ENCODE measurements at regions not wholly inside any gene's neighbourhood (a gene's known extent, or its start where the extent isn't known, plus 50 kb on each side); places are given as distances from the start of the nearest gene placed in this dataset.
"Not testable (repeated sequence)": the region's sequence is repeated elsewhere in the genome, so short reads cannot be mapped to it uniquely, and the experiment has no call there.

DNA sequence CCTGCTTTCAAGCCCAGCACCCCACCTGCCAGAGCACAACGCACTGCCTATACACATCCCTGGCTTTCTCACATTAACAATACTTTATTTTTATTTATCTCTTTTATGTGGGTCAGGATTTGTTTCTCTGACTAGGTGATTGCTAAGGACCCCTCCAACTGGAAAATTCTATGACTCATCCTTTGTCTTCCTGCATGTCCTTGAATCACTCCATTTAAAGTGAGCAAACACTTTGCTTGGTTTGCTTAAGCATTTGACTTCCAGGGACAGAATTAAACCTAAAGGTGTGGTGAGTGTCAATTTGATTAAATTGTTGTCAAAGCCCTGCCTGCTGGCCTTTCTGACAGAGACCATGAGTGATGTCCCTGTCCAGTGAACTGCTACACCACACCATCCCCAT is 536.5 kb upstream of the BRINP1 start:
- DNase-seq: no peak

DNA sequence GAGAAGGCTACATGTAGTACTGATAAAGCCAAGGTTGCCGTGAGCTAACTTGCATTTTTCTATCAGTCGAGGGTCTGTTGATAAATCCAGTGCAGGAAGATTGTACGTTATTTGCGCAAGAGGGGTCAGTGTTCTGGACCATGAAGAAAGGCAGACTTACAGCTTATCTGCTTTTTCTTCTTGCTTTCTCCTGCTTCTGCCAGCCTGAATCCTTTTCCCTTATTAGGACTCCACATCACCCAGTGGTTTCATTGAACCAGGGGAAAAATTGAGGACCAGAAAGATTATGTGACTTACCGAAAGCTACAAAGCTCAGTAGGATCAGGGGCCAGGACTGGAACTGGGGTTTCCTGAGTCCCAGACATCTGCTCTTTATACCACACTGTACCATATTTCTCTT is 534.6 kb upstream of the BRINP1 start:
- no peak for DNase-seq

DNA sequence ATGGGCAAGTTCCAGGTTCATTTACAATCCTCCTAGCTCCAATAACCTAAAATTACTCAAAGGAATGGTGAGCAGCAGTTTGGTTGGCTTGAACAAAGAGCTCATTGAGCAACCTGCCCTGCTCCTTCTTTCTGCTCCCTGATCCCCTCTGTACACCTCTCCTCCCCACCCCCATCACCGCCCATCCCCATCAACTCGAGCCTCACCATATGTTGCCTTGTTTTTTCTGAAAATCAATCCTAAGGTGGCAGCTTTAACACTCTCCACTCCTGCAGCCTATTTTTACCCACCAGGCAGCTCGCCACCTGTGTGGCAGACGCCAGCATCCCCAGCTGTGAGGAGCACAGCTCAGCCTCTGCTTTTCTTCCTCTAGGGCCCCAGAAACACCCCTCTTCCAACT is 533.4 kb upstream of the BRINP1 start:
- DNase-seq: no peak

DNA sequence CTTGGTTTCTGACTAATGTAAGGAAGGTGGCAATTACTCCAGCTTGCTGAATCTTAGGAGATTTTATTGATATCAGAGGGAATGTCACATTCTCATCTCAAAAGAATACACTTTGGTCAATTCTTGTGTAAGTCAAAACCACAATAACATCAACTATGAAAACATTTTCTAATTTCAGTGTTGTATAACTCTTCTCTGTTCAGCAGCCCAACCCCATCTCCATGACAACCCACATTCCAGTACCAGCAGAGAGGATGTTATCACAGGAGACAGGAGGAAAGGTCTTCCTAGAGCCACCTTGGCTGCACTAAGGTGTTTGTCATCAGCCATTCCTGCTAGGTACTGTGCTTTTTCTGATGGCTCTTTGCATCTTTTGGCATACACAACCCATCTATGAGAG is 529.1 kb upstream of the BRINP1 start:
- DNase-seq: no peak

DNA sequence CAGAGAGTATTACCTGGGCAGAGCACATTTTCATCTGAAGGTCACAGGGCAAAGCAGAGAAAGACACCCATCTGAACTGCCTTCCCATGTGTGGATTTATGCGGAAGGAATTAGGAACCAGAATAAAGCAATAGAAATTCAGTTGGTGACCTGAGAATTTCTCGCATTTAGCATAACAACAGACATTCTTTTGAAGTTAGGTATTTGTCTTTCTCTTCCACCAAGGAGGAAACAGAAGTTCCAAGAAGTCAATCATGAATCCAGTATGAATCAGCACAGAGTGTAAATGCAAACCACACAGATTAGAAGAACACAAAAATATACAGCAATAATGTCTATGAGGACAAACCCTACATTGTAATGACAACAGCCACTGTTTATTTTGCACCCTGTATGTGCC is 515.2 kb upstream of the BRINP1 start:
- no peak for DNase-seq

DNA sequence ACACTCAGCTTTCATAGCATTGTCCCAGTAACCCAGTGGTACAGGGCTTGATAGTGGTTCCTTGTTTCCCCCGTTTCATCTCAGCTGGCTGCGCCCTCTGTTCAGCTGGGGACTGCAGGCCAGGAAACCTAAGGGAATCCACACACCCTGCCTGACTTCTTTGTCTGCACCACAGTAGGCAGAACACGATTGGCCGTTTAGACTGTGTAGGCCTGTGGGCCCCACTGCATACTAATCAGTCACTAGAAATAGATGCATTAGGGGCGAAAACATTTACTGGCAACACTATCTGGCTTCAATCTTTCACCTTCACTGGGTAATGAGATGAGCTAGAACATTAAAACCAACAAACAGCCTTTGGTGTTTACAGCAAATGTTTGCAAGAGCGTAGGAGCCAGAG is 512.7 kb upstream of the BRINP1 start:
- DNase-seq: no peak

DNA sequence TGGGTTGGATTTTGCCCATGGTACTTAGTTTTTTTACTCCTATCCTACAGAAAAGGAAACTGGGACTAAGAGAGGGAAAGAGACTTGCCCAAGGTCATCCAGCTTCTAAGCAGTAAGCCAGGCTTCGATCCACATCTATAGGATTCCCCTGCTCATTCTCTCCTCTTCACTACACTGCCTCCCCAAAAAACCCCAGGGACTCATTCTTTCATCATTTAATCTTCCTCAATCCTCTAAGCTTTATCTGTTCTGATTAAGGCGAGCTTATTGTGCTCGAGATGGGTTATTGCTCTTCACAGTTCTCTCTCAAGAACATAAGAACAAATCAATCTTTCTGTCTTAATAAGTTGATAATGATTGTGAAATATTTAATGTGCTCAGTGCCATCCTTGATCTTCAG is 511.1 kb upstream of the BRINP1 start:
- no peak for DNase-seq

DNA sequence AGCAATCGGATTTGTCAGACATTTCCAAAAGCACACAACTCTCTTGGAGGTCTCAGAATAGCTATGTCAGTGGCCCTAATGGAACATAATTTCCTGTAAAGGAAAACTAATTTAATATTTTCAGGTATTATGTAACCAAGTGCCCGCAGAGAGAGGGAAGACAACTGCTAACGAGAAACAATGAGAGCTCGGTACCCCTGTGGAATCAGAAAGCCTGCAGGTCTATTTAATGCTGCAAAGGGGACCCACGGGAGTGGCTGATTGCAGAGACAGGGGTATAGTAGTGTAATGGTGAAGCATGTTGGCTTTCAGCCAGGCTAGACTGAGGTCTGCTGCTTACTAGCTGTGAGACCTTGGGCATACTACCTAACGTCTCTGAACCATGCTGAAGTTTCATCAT is 508.1 kb upstream of the BRINP1 start:
- no peak for DNase-seq

DNA sequence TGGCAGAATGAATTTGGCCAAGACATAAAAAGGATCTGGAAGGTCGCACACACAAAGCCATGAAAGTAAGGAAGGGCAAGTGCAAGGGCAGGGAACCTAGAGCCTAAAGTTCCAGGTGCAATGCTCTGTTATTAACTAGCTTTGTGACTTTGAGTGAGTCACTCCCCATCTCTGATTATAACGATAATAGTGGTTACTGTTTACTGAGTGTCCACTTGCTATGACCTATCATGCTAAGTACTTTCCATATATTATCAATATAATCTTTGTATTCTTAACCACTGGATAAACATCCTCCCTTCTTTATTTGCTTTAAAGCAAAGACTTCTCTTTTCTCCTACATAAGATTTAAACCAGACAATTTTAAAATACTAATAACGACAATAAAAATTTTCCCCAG is 504.6 kb upstream of the BRINP1 start:
- DNase-seq: no peak

DNA sequence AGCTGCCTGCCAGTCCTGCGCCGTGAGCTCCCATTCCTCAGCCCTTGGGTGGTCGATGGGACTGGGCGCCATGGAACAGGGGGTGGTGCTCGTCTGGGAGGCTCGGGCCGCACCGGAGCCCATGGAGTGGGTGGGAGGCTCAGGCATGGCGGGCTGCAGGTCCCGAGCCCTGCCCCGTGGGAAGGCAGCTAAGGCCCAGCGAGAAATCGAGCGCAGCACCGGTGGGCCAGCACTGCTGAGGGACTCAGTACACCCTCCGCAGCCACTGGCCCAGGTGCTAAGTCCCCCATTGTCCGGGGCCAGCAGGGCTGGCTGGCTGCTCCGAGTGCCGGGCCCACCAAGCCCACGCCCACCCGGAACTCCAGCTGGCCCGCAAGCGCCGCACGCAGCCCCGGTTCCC is 501.0 kb upstream of the BRINP1 start:
- DNase-seq: not testable (repeated sequence)

DNA sequence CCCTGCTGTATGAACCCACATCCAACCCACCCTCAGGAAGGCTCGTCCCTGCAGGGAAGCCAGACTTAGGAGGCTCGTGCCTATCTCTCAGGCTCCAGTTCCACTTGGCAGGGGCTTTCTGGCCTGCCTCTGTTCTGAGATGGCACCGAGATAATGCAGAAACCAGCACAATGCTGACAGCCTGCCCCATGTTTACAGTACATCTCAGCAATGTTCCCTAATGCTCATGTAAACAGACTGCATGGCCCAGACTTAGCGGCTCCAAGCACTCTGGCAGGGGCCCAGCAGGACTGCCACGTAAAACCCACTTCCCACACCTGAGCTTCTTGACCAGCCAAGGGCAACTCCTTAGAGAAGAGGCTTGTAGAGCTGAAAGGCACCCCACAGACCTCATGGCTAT is 499.5 kb upstream of the BRINP1 start:
- DNase-seq: no peak

DNA sequence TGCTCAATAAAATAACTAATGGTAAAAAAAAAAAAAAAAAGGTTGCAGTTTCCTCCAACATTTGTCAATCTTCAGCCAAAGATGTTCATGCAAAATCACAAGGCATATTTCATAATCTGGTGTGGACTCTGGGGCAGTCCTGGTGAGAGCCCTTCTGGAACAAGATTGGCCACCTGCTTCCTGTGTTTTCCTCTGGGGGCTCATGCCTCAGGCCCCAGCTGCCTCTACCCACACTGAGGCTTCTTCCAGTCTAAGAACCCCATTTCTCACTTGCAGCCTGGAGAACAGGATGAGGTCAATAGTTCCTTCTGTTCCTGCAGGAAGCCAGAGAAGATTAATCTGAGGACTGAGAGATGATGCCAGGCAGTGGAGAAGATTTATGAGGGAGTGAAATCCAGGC is 492.6 kb upstream of the BRINP1 start:
- no peak for DNase-seq

DNA sequence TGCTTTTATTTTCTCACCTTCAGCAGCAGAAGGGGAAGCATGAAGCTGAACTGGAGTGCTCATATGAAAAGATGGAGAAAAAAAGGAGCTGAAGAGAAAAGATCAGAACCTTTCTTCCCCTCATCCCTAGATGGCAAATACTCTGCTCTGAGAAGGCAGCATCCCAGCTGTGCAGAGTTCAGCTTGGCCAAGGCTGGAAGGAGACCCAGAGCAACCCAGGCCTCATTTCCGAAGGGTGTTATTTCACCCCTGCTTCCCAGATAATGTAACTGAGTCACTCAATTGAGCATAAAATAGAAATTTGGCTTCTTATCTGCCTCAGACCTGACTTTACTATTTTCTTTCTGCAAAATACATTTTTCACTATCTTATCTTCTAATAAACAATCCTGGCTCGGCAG is 489.9 kb upstream of the BRINP1 start:
- no peak for DNase-seq

DNA sequence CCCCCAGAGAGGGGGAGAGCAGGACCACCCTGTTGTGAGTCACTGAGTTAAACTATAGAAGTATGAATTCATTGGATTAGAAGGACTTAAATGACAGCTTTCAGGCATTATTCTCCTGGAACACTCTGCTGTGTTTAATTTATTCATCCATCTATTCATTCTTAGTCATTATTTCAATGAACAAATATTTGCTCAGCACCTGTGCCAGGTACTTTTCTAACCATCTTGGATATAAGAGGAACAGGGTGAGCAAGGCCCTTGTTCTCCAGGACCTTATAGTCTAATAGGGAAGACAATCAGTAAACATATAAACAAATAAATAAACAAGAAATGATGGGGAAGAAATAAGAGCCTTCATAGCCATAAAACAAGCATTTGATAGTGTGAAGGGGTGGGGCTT is 483.9 kb upstream of the BRINP1 start:
- DNase-seq: no peak

DNA sequence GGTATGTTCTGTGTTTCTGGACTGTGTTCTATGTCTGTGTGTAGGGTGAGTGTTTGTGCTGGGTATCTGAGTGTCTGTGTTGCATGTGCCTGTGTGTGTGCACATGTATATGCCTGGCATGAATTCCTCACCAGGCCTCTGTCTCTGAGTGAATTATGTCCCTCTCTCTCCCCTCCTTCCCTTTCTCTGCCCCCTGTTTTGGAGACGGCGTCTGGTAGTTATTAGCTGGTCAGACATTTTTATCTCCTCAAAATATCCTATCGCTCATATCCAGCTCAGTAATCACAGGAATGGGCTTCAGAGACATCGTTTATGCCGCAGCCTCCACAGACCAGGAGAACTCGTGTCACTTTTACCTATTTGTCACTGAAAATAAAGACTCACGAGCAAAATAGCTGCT is 483.2 kb upstream of the BRINP1 start:
- DNase-seq: no peak

DNA sequence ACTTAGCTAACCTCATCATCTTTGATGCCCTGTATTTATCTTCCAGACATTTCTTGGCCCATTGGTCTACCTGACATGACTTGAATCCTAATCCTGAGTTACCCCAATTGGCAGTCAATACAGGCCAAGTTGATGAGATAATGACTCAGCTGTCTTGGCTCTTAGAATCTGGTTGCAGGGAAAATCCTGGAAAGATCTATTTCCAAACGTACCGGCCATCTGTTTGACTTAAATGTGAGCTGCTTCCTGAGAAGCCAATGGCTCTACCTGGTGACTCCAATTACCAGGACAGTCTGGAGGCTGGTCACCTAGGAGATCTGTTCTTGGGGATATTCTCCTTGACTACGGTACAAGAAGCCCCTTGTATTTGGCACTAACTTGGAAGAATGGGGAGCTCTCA is 475.2 kb upstream of the BRINP1 start:
- no peak for DNase-seq

DNA sequence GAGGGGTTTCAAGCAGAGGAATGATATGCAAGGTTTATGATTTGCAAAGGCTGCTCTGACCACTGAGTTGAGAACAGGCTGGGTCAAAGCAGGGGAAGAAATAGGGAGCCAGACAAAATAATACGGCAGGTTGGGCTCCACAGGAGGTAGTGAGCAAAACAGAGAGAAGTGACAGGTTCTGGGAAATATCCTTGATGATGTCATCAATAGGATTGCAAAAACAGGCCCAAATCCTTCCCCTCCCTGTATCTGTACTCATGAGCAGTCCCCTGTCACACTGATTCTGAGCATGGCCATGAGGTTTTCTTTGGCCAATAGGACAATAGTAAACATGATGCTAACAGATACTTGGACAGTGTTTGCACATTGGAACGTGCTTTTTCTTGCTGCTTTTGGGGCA is 471.8 kb upstream of the BRINP1 start:
- DNase-seq: no peak

DNA sequence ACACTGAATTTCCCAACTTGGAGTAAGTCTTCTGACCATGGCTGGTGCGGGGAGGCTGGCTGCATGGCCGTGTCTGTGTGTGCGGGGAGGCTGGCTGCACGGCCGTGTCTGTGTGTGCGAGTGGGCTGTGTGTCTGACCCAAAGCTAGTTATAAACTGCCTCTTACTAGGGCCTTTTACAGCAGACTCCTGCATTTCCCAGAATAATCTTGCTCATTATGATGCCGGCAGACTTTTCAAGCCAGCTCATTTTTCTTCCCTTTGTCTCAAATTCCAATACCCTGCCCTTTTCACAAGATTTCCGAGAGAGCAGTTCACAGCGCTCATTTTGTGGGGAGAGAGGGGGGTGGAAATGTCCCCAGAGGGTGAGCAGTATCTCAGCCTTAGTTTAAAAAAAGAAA is 470.7 kb upstream of the BRINP1 start:
- DNase-seq: no peak

DNA sequence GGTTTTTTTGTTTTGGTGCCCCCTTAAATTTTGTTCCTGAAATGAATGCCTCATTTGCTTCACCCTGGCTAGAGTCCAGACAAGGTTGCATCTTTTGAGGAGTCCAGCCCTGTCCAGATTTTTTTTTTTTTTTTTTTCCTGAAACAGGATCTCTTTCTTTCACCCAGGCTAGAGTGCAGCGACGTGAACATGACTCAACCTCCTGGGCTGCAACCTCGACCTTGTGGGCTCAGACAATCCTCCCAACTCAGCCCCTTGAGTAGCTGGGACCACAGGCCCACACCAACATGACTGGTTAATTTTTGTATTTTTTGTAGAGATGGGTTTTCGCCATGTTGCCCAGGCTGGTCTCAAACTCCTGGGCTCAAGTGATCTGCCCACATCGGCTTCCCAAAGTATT is 469.0 kb upstream of the BRINP1 start:
- no peak for DNase-seq

DNA sequence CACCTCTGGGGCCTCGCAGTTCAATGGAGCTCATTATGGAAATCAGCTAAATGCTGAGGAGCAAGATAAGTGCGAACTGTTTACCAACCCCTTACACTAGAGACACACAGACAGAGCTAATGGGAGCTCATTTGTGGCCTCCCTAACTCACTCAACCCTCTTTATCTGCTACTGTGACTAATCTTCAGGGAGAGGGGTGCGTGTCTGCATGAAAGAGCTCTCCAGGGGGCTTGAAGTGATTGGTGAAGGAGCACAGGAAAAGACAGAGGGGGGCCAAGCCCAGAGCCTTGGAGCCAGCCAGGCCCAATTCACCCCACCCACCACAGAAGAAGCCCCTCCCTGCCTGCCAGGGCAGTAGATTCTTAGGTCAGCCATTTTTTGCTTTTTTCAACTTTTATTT is 466.8 kb upstream of the BRINP1 start:
- DNase-seq: no peak

DNA sequence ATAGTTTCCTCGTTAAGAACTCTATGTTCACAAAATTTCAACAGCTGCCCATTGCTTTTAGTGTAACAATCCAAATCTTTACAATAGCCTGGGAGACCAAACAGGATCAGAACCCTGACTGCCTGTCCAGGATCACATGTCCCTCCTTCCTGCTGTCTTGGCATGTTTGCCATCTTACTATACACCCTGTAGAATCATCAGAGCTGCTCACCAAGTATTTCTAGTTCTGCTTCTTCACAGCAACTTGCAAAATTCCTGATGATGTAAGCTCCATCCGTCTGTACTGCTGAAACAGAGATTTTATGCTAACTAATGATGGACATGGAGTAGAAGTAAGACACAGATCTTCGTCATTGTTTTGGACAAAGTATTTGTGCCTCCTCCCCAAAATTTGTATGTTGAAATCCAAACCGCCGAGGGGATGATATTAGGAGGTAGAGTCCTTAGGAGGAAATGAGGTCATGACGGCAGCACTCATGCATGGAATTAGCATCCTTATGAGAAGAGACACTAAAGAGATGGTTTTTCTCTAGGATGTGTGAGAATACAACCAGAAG is 464.9 kb upstream of the BRINP1 start:
- DNase-seq: no peak

DNA sequence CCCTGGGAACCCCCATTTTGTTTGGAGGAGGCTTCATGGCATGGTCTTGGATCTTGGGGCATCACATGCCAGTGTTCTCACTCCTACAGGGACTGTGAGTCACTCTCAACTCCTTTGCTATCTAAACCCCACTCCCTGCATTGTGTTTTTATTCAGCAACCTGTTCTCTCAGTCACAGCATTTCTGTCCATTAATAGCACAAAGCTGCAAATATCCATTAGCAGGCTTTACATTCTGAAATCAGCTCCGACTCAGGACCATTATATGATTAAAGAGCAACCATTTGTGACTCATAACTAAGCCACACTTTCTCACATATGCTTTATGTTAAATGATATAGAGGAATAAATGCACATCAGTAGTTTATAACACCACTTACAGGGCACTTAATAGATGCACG is 462.1 kb upstream of the BRINP1 start:
- no peak for DNase-seq

DNA sequence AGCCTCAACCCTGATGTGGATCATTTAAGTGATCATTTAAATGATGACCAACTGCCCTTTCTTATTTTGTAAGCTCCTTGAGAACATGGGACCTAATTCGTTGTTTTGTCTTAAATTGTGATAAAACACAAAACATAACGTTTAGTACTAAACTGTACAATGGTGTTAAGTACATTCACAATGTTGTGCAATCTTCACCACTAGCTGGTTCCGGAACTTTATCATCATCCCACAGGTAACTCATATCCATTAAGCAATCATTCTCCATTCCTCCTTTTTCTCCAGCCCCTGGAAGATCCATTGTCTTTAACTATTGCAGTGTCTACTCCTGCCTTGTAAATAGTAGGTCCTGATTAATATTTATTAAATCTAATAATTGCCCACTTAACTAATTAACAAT is 460.5 kb upstream of the BRINP1 start:
- no peak for DNase-seq

DNA sequence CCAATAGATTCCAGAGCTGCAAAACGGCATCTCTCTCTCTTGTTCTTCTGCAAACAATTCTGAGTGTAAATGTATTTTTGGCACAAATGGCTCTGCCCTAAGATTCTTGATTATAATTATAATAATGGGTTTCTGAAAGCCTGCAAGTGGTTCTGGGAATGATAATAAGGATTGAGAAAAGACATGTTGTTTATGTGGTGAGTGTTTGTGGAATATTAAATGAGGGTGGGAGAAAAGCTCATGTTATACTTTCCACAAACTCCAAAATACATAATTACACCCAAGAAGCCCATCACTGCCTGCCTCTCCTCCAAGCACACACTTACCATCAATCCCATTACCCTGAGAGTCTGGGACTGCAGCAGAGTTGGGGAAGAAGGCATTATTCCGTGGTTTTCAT is 460.0 kb upstream of the BRINP1 start:
- no peak for DNase-seq

DNA sequence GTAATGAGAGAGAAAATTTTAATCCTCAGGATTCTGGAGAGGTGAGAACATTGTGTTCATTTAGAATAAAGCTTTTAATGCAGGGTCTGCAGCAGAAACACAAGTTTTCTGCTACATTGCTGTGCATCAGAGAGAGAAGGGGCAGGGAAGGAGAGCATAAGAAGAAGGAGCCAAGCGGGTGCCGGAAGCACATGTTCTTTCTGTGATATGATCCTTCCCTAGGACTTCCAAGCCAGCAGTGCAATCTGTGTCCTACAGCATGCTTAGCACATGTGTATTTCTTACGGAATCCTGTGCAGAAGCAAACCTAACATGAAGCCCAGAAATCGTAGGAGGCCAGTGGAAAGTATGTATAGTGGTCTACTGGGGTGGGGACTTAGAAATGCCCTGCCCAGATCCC is 458.3 kb upstream of the BRINP1 start:
- DNase-seq: no peak

DNA sequence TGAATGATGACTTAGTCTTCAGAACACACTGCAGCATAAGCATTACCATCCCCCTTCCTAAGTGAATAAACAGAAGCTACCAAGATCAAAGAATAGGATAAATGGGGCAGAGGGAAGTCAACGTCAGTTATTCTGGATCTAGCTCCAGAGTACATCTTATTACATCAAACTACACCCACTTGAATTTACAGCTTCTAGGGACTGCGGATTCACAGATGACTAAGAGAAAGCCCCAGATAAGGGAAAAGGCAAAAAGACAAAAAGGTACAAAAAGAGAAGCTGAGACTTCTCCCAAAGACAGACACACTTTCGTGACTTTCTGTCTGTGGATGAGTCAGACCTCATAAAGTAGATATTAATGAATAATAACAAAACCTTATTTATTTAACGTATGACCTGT is 457.9 kb upstream of the BRINP1 start:
- no peak for DNase-seq

Data from activated effector memory CD4-positive, alpha-beta T cell treated with Interleukin-2 at 50 U/mL for 16 hours (primary cell).